ENCODE measurements at regions not wholly inside any gene's neighbourhood (a gene's known extent, or its start where the extent isn't known, plus 50 kb on each side); places are given as distances from the start of the nearest gene placed in this dataset.

DNA sequence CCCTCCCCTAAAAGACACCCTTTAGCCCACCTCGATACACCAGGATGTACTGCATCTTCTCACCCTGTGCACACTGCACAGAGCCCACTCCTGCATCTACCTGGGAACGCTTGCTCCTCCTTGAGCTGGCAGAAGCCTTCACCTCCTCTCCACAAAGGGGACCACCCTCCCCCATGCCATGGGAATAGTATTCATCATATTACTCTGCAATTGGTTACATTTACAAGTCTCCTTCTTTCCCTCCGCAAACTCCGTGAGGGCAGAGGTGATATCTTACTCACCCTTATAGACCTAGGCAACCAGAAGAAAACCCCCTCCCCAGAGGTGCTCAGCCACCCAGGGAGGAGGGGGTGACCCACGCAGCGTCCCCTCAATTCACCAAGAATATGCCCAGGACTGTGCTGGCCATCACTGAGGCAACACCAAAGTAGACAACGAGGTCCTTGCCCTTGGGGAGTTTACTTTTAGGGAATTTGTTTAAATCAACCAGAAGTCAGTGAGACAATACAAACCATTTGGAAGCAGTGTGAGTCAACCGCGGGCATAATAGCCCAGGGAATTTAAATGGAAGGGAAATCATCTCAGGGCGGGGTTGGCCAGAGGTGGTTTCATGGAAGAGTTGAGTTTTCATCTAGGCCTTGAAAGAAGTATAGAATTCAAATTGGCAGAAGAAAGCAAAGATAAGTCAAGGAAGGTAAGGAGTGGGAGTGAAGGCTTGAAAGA, 214.5 kb downstream of the BARX2 start:
- no peaks in the 10 kb centered on the region for H3K27me3 ChIP-seq (ENCODE audit: control insufficient read depth in 2 of 2, insufficient read depth in 2 of 2, low read length in 2 of 2)
- H3K4me1 ChIP-seq (ENCODE audit: control insufficient read depth in 2 of 2, insufficient read depth in 2 of 2, low read length in 2 of 2), result no peaks in the 10 kb centered on the region
- H3K27ac ChIP-seq (ENCODE audit: low read depth in 2 of 2, low read length in 2 of 2), result no peak overlapping the region
- no peak overlapping the region for H3K9ac ChIP-seq (ENCODE audit: low read depth in 1 of 2, low read length in 2 of 2)
- H3K9me3 ChIP-seq (ENCODE audit: control insufficient read depth in 2 of 2, low read length in 2 of 2), result no peaks in the 10 kb centered on the region
- H3K4me3 ChIP-seq (ENCODE audit: low read length in 2 of 2), result no peak overlapping the region
- H3K36me3 ChIP-seq (ENCODE audit: control insufficient read depth in 2 of 2, insufficient read depth in 2 of 2, low read length in 2 of 2), result no peaks in the 10 kb centered on the region

GRCh38 chr11:129590753-129591475, 215.3 kb downstream of the BARX2 start:
- H3K4me3 ChIP-seq (ENCODE audit: low read length in 2 of 2), result no peak overlapping the region
- H3K27me3 ChIP-seq (ENCODE audit: control insufficient read depth in 2 of 2, insufficient read depth in 2 of 2, low read length in 2 of 2), result no peaks in the 10 kb centered on the region
- H3K4me1 ChIP-seq (ENCODE audit: control insufficient read depth in 2 of 2, insufficient read depth in 2 of 2, low read length in 2 of 2), result no peaks in the 10 kb centered on the region
- H3K36me3 ChIP-seq (ENCODE audit: control insufficient read depth in 2 of 2, insufficient read depth in 2 of 2, low read length in 2 of 2), result no peaks in the 10 kb centered on the region
- H3K27ac ChIP-seq (ENCODE audit: low read depth in 2 of 2, low read length in 2 of 2), result no peak overlapping the region
- no peaks in the 10 kb centered on the region for H3K9me3 ChIP-seq (ENCODE audit: control insufficient read depth in 2 of 2, low read length in 2 of 2)
- no peak overlapping the region for H3K9ac ChIP-seq (ENCODE audit: low read depth in 1 of 2, low read length in 2 of 2)

DNA sequence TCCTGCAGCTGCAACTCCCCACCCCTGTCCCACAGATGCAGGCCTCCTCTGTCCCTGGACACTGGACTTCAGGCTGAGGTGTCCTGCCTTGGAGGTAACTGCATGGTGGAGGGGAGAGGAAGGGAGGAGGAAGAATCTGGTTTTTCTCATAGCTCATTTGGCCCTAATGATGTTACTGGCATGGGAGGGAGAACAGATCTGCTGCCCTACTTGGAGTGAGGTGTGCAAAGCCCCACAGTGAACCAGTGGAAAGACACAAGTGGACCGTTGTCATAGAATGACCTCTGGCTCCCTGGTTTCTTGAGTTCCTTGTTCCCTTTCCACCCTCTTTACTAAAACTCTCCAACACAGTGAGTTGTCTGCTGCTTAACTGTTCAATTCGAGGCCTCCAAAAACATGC, 215.9 kb downstream of the BARX2 start:
- no peak overlapping the region for H3K4me3 ChIP-seq (ENCODE audit: low read length in 2 of 2)
- no peaks in the 10 kb centered on the region for H3K9me3 ChIP-seq (ENCODE audit: control insufficient read depth in 2 of 2, low read length in 2 of 2)
- no peak overlapping the region for H3K27ac ChIP-seq (ENCODE audit: low read depth in 2 of 2, low read length in 2 of 2)
- no peaks in the 10 kb centered on the region for H3K36me3 ChIP-seq (ENCODE audit: control insufficient read depth in 2 of 2, insufficient read depth in 2 of 2, low read length in 2 of 2)
- no peaks in the 10 kb centered on the region for H3K27me3 ChIP-seq (ENCODE audit: control insufficient read depth in 2 of 2, insufficient read depth in 2 of 2, low read length in 2 of 2)
- H3K9ac ChIP-seq (ENCODE audit: low read depth in 1 of 2, low read length in 2 of 2), result no peak overlapping the region
- H3K4me1 ChIP-seq (ENCODE audit: control insufficient read depth in 2 of 2, insufficient read depth in 2 of 2, low read length in 2 of 2), result no peaks in the 10 kb centered on the region

GRCh38 chr11:129592191-129592590, 216.5 kb downstream of the BARX2 start:
- H3K4me1 ChIP-seq (ENCODE audit: control insufficient read depth in 2 of 2, insufficient read depth in 2 of 2, low read length in 2 of 2), result no peaks in the 10 kb centered on the region
- H3K9ac ChIP-seq (ENCODE audit: low read depth in 1 of 2, low read length in 2 of 2), result no peak overlapping the region
- H3K27me3 ChIP-seq (ENCODE audit: control insufficient read depth in 2 of 2, insufficient read depth in 2 of 2, low read length in 2 of 2), result no peaks in the 10 kb centered on the region
- H3K4me3 ChIP-seq (ENCODE audit: low read length in 2 of 2), result no peak overlapping the region
- H3K36me3 ChIP-seq (ENCODE audit: control insufficient read depth in 2 of 2, insufficient read depth in 2 of 2, low read length in 2 of 2), result no peaks in the 10 kb centered on the region
- no peaks in the 10 kb centered on the region for H3K9me3 ChIP-seq (ENCODE audit: control insufficient read depth in 2 of 2, low read length in 2 of 2)
- no peak overlapping the region for H3K27ac ChIP-seq (ENCODE audit: low read depth in 2 of 2, low read length in 2 of 2)

GRCh38 chr11:129593098-129593497, 217.4 kb downstream of the BARX2 start:
- Histone ChIP-seq H3K9me3 (ENCODE audit: control insufficient read depth in 2 of 2, low read length in 2 of 2) (no peaks in the 10 kb centered on the region), H3K36me3 (ENCODE audit: control insufficient read depth in 2 of 2, insufficient read depth in 2 of 2, low read length in 2 of 2) (no peaks in the 10 kb centered on the region), H3K4me3 (ENCODE audit: low read length in 2 of 2) (no peak overlapping the region), H3K27ac (ENCODE audit: low read depth in 2 of 2, low read length in 2 of 2) (no peak overlapping the region), H3K4me1 (ENCODE audit: control insufficient read depth in 2 of 2, insufficient read depth in 2 of 2, low read length in 2 of 2) (no peaks in the 10 kb centered on the region), H3K9ac (ENCODE audit: low read depth in 1 of 2, low read length in 2 of 2) (no peak overlapping the region), H3K27me3 (ENCODE audit: control insufficient read depth in 2 of 2, insufficient read depth in 2 of 2, low read length in 2 of 2) (no peaks in the 10 kb centered on the region)

- H3K9me3 ChIP-seq (ENCODE audit: control insufficient read depth in 2 of 2, low read length in 2 of 2), result no peaks in the 10 kb centered on the region
- H3K27me3 ChIP-seq (ENCODE audit: control insufficient read depth in 2 of 2, insufficient read depth in 2 of 2, low read length in 2 of 2), result no peaks in the 10 kb centered on the region
- H3K27ac ChIP-seq (ENCODE audit: low read depth in 2 of 2, low read length in 2 of 2), result no peak overlapping the region
- H3K4me3 ChIP-seq (ENCODE audit: low read length in 2 of 2), result no peak overlapping the region
- H3K9ac ChIP-seq (ENCODE audit: low read depth in 1 of 2, low read length in 2 of 2), result no peak overlapping the region
- no peaks in the 10 kb centered on the region for H3K4me1 ChIP-seq (ENCODE audit: control insufficient read depth in 2 of 2, insufficient read depth in 2 of 2, low read length in 2 of 2)
- no peaks in the 10 kb centered on the region for H3K36me3 ChIP-seq (ENCODE audit: control insufficient read depth in 2 of 2, insufficient read depth in 2 of 2, low read length in 2 of 2)
Observed at GRCh38 chr11:129595038-129595962, 219.7 kb downstream of the BARX2 start.

DNA sequence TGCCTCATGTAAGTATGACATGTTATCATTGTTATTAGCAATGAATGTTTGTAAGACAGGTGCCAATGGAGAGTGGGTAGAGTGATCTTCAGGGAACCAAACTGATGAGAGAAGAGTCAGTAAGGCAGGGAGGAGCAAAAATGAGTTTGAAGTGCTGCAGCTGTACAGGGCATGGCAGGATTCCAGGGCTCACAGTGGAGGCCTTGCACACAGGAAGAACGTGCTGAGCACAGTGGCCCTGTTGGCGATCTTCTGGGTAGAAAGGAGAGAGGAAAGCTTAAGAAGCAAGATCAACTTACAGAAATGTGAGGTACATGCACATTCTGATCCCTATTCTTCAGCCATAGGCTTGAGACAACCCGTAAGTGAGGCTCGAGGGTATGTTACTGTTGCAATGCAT, 219.3 kb upstream of the TMEM45B start:
- Histone ChIP-seq H3K9ac (ENCODE audit: low read depth in 1 of 2, low read length in 2 of 2) (no peak overlapping the region), H3K27ac (ENCODE audit: low read depth in 2 of 2, low read length in 2 of 2) (no peak overlapping the region), H3K4me3 (ENCODE audit: low read length in 2 of 2) (no peak overlapping the region), H3K9me3 (ENCODE audit: control insufficient read depth in 2 of 2, low read length in 2 of 2) (no peaks in the 10 kb centered on the region), H3K36me3 (ENCODE audit: control insufficient read depth in 2 of 2, insufficient read depth in 2 of 2, low read length in 2 of 2) (no peaks in the 10 kb centered on the region), H3K27me3 (ENCODE audit: control insufficient read depth in 2 of 2, insufficient read depth in 2 of 2, low read length in 2 of 2) (no peaks in the 10 kb centered on the region), H3K4me1 (ENCODE audit: control insufficient read depth in 2 of 2, insufficient read depth in 2 of 2, low read length in 2 of 2) (no peaks in the 10 kb centered on the region)

DNA sequence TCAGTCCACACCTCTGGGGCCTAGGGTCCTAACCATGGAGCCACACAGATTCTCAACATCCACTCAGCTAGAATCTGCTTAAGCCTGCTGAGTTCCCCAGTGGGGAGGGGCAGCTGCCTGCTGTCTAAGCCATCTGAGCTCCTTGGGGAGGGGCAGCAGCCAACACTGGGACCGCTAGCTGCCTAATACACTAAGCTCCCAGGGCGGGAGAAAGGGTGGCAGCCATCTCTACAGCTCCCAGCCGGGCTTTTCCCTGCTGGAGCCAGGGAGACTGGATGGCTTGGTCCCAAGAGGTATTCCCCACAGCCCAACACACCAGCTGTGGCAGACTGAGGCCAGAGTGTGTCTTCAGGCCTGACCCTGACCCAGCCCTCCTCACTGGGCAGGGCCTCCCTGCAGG, 217.3 kb upstream of the TMEM45B start:
- H3K27me3 ChIP-seq (ENCODE audit: control insufficient read depth in 2 of 2, insufficient read depth in 2 of 2, low read length in 2 of 2), result no peaks in the 10 kb centered on the region
- H3K9ac ChIP-seq (ENCODE audit: low read depth in 1 of 2, low read length in 2 of 2), result no peak overlapping the region
- H3K27ac ChIP-seq (ENCODE audit: low read depth in 2 of 2, low read length in 2 of 2), result no peak overlapping the region
- H3K9me3 ChIP-seq (ENCODE audit: control insufficient read depth in 2 of 2, low read length in 2 of 2), result no peaks in the 10 kb centered on the region
- no peak overlapping the region for H3K4me3 ChIP-seq (ENCODE audit: low read length in 2 of 2)
- H3K36me3 ChIP-seq (ENCODE audit: control insufficient read depth in 2 of 2, insufficient read depth in 2 of 2, low read length in 2 of 2), result no peaks in the 10 kb centered on the region
- H3K4me1 ChIP-seq (ENCODE audit: control insufficient read depth in 2 of 2, insufficient read depth in 2 of 2, low read length in 2 of 2), result no peaks in the 10 kb centered on the region

GRCh38 chr11:129605815-129606214, 209.8 kb upstream of the TMEM45B start:
- Histone ChIP-seq H3K4me3 (ENCODE audit: low read length in 2 of 2) (no peak overlapping the region), H3K27ac (ENCODE audit: low read depth in 2 of 2, low read length in 2 of 2) (no peak overlapping the region), H3K9ac (ENCODE audit: low read depth in 1 of 2, low read length in 2 of 2) (no peak overlapping the region), H3K36me3 (ENCODE audit: control insufficient read depth in 2 of 2, insufficient read depth in 2 of 2, low read length in 2 of 2) (no peaks in the 10 kb centered on the region), H3K27me3 (ENCODE audit: control insufficient read depth in 2 of 2, insufficient read depth in 2 of 2, low read length in 2 of 2) (no peaks in the 10 kb centered on the region), H3K9me3 (ENCODE audit: control insufficient read depth in 2 of 2, low read length in 2 of 2) (no peaks in the 10 kb centered on the region), H3K4me1 (ENCODE audit: control insufficient read depth in 2 of 2, insufficient read depth in 2 of 2, low read length in 2 of 2) (no peaks in the 10 kb centered on the region)

- H3K9me3 ChIP-seq (ENCODE audit: control insufficient read depth in 2 of 2, low read length in 2 of 2), result no peaks in the 10 kb centered on the region
- no peak overlapping the region for H3K9ac ChIP-seq (ENCODE audit: low read depth in 1 of 2, low read length in 2 of 2)
- no peaks in the 10 kb centered on the region for H3K27me3 ChIP-seq (ENCODE audit: control insufficient read depth in 2 of 2, insufficient read depth in 2 of 2, low read length in 2 of 2)
- H3K27ac ChIP-seq (ENCODE audit: low read depth in 2 of 2, low read length in 2 of 2), result no peak overlapping the region
- H3K4me1 ChIP-seq (ENCODE audit: control insufficient read depth in 2 of 2, insufficient read depth in 2 of 2, low read length in 2 of 2), result no peaks in the 10 kb centered on the region
- no peaks in the 10 kb centered on the region for H3K36me3 ChIP-seq (ENCODE audit: control insufficient read depth in 2 of 2, insufficient read depth in 2 of 2, low read length in 2 of 2)
- H3K4me3 ChIP-seq (ENCODE audit: low read length in 2 of 2), result no peak overlapping the region
Observed at GRCh38 chr11:129608711-129609110, 206.9 kb upstream of the TMEM45B start.

Measured in mucosa of rectum (tissue), 2 donors.